A204.1 (cell line): ENCODE measurements at regions not wholly inside any gene's neighbourhood (a gene's known extent, or its start where the extent isn't known, plus 50 kb on each side); places are given as distances from the start of the nearest gene placed in this dataset.
A peak's percentile ranks its signal among the peaks of the same experiment; 100 is the strongest.

ENCODE experiments used
- FAIRE-seq: peaks from 2 replicates; lab custom pipeline; 2012; peaks lifted over from hg19 to GRCh38; lab: Jason Lieb, UNC

- FAIRE-seq = no peak
Observed at GRCh38 chr5:21694567-21694966, 1158.6 kb downstream of the CDH12 start.

GRCh38 chr5:21693591-21693990 is 1159.6 kb downstream of the CDH12 start:
- no peak for FAIRE-seq

- no peak for FAIRE-seq
Observed at GRCh38 chr5:21689587-21689986, 1163.6 kb downstream of the CDH12 start.

- FAIRE-seq = no peak
Observed at GRCh38 chr5:21688655-21689054, 1164.5 kb downstream of the CDH12 start.

- FAIRE-seq = no peak
Observed at GRCh38 chr5:21687621-21688020, 1165.5 kb downstream of the CDH12 start.

- no peak for FAIRE-seq
Observed at GRCh38 chr5:21686706-21687105, 1166.4 kb downstream of the CDH12 start.

- no peak for FAIRE-seq
Observed at GRCh38 chr5:21685522-21685921, 1167.6 kb downstream of the CDH12 start.

GRCh38 chr5:21684992-21685391 is 1168.2 kb downstream of the CDH12 start:
- no peak for FAIRE-seq

- no peak for FAIRE-seq
Observed at GRCh38 chr5:21681911-21682310, 1171.2 kb downstream of the CDH12 start.

GRCh38 chr5:21680641-21681040 is 1172.5 kb downstream of the CDH12 start:
- FAIRE-seq = no peak

GRCh38 chr5:21680196-21680595 is 1172.9 kb downstream of the CDH12 start:
- no peak for FAIRE-seq

GRCh38 chr5:21678526-21678925 is 1174.6 kb downstream of the CDH12 start:
- no peak for FAIRE-seq

GRCh38 chr5:21672911-21673310 is 1180.2 kb downstream of the CDH12 start:
- no peak for FAIRE-seq

- FAIRE-seq = no peak
Observed at GRCh38 chr5:21672360-21672759, 1180.8 kb downstream of the CDH12 start.

- no peak for FAIRE-seq
Observed at GRCh38 chr5:21665524-21665923, 1187.6 kb downstream of the CDH12 start.

GRCh38 chr5:21663082-21663481 is 1190.1 kb downstream of the CDH12 start:
- FAIRE-seq = no peak

- no peak for FAIRE-seq
Observed at GRCh38 chr5:21661184-21661583, 1192.0 kb downstream of the CDH12 start.

- no peak for FAIRE-seq
Observed at GRCh38 chr5:21654556-21654955, 1198.6 kb downstream of the CDH12 start.

- FAIRE-seq = no peak
Observed at GRCh38 chr5:21649969-21650368, 1203.2 kb downstream of the CDH12 start.

GRCh38 chr5:21646469-21646868 is 1206.7 kb downstream of the CDH12 start:
- no peak for FAIRE-seq

- peak; percentile 6 for FAIRE-seq
Observed at GRCh38 chr5:21644032-21644431, 1209.1 kb downstream of the CDH12 start.

GRCh38 chr5:21642312-21642711 is 1210.8 kb downstream of the CDH12 start:
- FAIRE-seq = no peak

- FAIRE-seq = no peak
Observed at GRCh38 chr5:21623831-21624230, 1229.3 kb downstream of the CDH12 start.

GRCh38 chr5:21615195-21615765 is 1237.9 kb downstream of the CDH12 start:
- FAIRE-seq = no peak

GRCh38 chr5:21613971-21614488 is 1239.1 kb downstream of the CDH12 start:
- FAIRE-seq = no peak
